AG04449 (cell line): ENCODE measurements at regions not wholly inside any gene's neighbourhood (a gene's known extent, or its start where the extent isn't known, plus 50 kb on each side); places are given as distances from the start of the nearest gene placed in this dataset.

Experiments
- CTCF ChIA-PET: fragments of 350-600 bp; formaldehyde crosslinking; extraction: SDS; loops from one replicate; lab custom pipeline; 2021; ENCODE audit warnings: antibody characterized with exemption; lab: Yijun Ruan, JAX
- POLR2A ChIA-PET: fragments of 400-600, 350-600 bp; formaldehyde crosslinking; extraction: SDS; loops from one replicate; lab custom pipeline; 2020; ENCODE audit warnings: antibody characterized with exemption, inconsistent platforms; lab: Yijun Ruan, JAX
- DNase-seq: peaks from one replicate; pipeline ENCODE4 v3.0.0-alpha.2; 2010; ENCODE audit warnings: low read depth, low spot score
- H3K4me3 ChIP-seq: 2 replicates; pipeline ENCODE4 v1.5.1; 2011; ENCODE audit warnings: low read depth, mild to moderate bottlenecking, control low read depth, low read length
- CTCF ChIP-seq: IDR thresholded peaks from one replicate; pipeline ENCODE4 v1.5.1; 2011; ENCODE audit warnings: mild to moderate bottlenecking, moderate library complexity, low read length, control low read depth, inconsistent platforms; ENCODE audit not compliant: insufficient read depth; ENCODE audit errors: missing control alignments

- no peak overlapping the region for H3K4me3 ChIP-seq
- ChIA-PET CTCF (no interaction called here), POLR2A (no interaction called here)
- TF ChIP-seq CTCF: no peak
- no peak for DNase-seq
Observed at GRCh38 chr15:77860071-77860691, 217.3 kb downstream of the TBC1D2B start.

GRCh38 chr15:77859491-77860060 lies 217.9 kb downstream of the TBC1D2B start:
- POLR2A ChIA-PET: no interaction called here
- no peak overlapping the region for H3K4me3 ChIP-seq
- CTCF ChIA-PET: no interaction called here

GRCh38 chr15:77858792-77859490 lies 218.6 kb downstream of the TBC1D2B start:
- TF ChIP-seq CTCF: no peak
- DNase-seq: no peak
- POLR2A ChIA-PET: no interaction called here
- no peak overlapping the region for H3K4me3 ChIP-seq
- CTCF ChIA-PET: no interaction called here

More at GRCh38 chr15:77859491-77860060, 217.9 kb downstream of the TBC1D2B start:
- DNase-seq: no peak
- TF ChIP-seq CTCF: no peak

GRCh38 chr15:77857419-77857818 lies 220.1 kb downstream of the TBC1D2B start:
- no peak for DNase-seq
- POLR2A ChIA-PET: no interaction called here
- no peak for TF ChIP-seq CTCF
- no peak overlapping the region for H3K4me3 ChIP-seq
- CTCF ChIA-PET: interaction anchor here (0.8 to 2.3 kb wide), 4 partner anchors 9 to 224 kb away, joined by 3 to 7 read pairs (median 4); no protein-coding TSS in a partner anchor

GRCh38 chr15:77856705-77857346 lies 220.7 kb downstream of the TBC1D2B start:
- TF ChIP-seq CTCF: no peak
- no peak for DNase-seq
- ChIA-PET CTCF (interaction anchor here (0.8 to 2.3 kb wide), 5 partner anchors 10 to 224 kb away, joined by 3 to 7 read pairs (median 5); no protein-coding TSS in a partner anchor), POLR2A (no interaction called here)
- H3K4me3 ChIP-seq: no peak overlapping the region
